Embryonic facial prominence (tissue), 1 donor: ENCODE measurements at regions not wholly inside any gene's neighbourhood (a gene's known extent, or its start where the extent isn't known, plus 50 kb on each side); places are given as distances from the start of the nearest gene placed in this dataset.
"Not testable (repeated sequence)": the region's sequence is repeated elsewhere in the genome, so short reads cannot be mapped to it uniquely, and the experiment has no call there.

ENCODE experiments used
- DNase-seq: peaks from one replicate; pipeline ENCODE4 v3.0.0-alpha.2; 2016; ENCODE audit errors: extremely low spot score

- DNase-seq: no peak
Observed at GRCh38 chr15:92705764-92706163, 50.2 kb upstream of the FAM174B start.

- DNase-seq: no peak
Observed at GRCh38 chr15:92706201-92706600, 50.6 kb upstream of the FAM174B start.

- DNase-seq: no peak
Observed at GRCh38 chr15:92707880-92708551, 52.4 kb upstream of the FAM174B start.

DNA sequence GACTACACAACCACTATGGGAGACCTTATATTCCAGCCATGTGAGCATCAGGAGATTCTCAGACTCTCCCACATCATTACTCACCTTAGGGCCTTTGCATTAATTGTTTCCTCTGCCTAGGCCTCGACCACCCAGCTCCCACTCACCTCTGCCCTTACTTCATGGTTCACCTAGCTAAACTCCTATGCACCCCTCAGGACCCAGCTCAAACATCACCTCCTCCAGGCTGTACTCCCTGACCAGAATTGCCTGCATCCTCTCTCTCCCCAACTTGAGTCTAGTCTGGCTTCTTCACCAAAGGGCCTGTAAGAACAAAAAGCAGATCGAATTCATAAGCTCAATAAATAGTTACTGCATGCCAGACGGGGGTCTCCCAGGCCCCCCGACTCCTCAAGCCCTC lies 53.1 kb upstream of the FAM174B start:
- DNase-seq: no peak

- no peak for DNase-seq
Observed at GRCh38 chr15:92709110-92709790, 53.7 kb upstream of the FAM174B start.

GRCh38 chr15:92711457-92711831 lies 55.9 kb upstream of the FAM174B start:
- no peak for DNase-seq

DNA sequence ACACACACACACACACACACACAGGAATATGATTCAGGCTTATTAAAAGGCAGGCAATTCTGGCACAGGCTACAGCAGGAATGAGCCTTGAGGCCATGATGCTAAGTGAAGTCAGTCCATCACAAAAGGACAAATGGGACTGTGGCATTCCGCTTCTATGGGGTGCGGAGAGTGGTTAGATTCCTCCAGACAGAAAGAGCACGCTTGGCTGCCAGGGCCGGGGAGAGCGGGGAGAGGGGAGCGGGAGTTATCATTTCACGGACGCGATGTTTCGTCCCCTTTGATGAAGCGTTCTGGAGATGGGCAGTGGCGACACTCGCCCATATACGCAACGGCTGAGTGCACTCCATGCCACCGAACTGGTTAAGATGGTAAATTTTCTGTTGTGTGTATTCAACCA lies 58.5 kb upstream of the FAM174B start:
- DNase-seq: peak; percentile 43

- peak; percentile 77 for DNase-seq
Observed at GRCh38 chr15:92714477-92715401, 59.2 kb upstream of the FAM174B start.

- DNase-seq: peak; percentile 57
Observed at GRCh38 chr15:92715758-92716157, 60.2 kb upstream of the FAM174B start.

GRCh38 chr15:92719021-92719420 lies 63.4 kb upstream of the FAM174B start:
- no peak for DNase-seq

GRCh38 chr15:92724144-92724543 lies 68.6 kb upstream of the FAM174B start:
- DNase-seq: no peak

GRCh38 chr15:92725171-92725570 lies 69.6 kb upstream of the FAM174B start:
- DNase-seq: no peak

GRCh38 chr15:92728266-92728665 lies 72.7 kb upstream of the FAM174B start:
- DNase-seq: no peak

GRCh38 chr15:92733090-92733933 lies 77.7 kb upstream of the FAM174B start:
- DNase-seq: no peak

- DNase-seq: peak; percentile 39
Observed at GRCh38 chr15:92733934-92734521, 78.5 kb upstream of the FAM174B start.

- not testable (repeated sequence) for DNase-seq
Observed at GRCh38 chr15:92739246-92739645, 83.7 kb upstream of the FAM174B start.

DNA sequence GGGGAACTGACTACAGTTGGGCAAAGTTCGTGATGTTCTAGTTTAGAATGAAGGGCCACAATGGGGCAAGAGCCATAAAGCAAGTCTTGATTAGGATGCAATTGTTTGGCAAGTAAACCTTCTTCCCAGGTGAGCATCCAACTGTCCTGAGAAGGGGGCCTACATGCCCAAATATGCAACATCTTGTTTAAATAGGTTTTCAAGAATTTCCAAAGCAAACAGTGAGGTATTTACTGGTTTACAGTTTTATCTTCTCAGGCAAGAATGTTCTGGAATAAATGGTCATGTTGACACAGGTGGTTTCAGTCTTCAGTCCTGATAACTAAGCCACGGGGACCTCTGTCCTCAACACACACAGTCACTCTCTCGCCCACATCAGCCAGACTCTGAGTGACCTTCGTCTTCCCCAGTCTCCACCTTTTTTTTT lies 90.3 kb upstream of the FAM174B start:
- no peak for DNase-seq

DNA sequence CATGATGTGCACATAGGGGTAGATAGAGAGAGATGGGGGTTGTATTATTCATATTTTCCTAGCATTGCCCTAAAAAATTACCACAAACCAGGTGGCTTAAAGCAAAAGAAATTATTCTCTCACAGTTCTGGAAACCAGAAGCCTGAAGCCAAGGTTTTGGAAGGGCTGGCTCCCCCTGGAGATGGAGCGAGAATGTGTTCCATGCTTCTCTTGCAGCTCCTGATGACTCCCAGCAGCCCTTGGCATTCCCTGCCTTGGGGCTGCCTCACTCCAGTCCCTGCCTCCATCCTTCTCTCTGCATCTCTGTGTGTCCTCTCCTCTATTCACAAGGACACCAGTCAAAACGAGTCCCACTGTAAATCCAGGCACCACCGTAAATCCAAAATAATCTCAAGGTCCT lies 91.5 kb upstream of the FAM174B start:
- no peak for DNase-seq

GRCh38 chr15:92749216-92749615 lies 93.6 kb upstream of the FAM174B start:
- DNase-seq: no peak

- DNase-seq: no peak
Observed at GRCh38 chr15:92749946-92750345, 94.4 kb upstream of the FAM174B start.

GRCh38 chr15:92751528-92751927 lies 96.0 kb upstream of the FAM174B start:
- DNase-seq: peak; percentile 14
